22Rv1 (cell line): ENCODE measurements at regions not wholly inside any gene's neighbourhood (a gene's known extent, or its start where the extent isn't known, plus 50 kb on each side); places are given as distances from the start of the nearest gene placed in this dataset.

Experiments
- CTCF ChIP-seq: fragments of 450-650 bp; IDR thresholded peaks from 2 replicates; pipeline ENCODE4 v1.5.1; 2017; ENCODE audit warnings: mild to moderate bottlenecking
- ZFX ChIP-seq: fragments of 450-650 bp; IDR thresholded peaks from 2 replicates; pipeline ENCODE4 v1.6.1; 2017; ENCODE audit warnings: antibody characterized with exemption, borderline replicate concordance

GRCh38 chr4:114310296-114310925 is 288.2 kb upstream of the UGT8 start:
- TF ChIP-seq ZFX: no peak
- TF ChIP-seq CTCF: no peak
